ENCODE measurements at regions not wholly inside any gene's neighbourhood (a gene's known extent, or its start where the extent isn't known, plus 50 kb on each side); places are given as distances from the start of the nearest gene placed in this dataset.
A peak's percentile ranks its signal among the peaks of the same experiment; 100 is the strongest.

DNA sequence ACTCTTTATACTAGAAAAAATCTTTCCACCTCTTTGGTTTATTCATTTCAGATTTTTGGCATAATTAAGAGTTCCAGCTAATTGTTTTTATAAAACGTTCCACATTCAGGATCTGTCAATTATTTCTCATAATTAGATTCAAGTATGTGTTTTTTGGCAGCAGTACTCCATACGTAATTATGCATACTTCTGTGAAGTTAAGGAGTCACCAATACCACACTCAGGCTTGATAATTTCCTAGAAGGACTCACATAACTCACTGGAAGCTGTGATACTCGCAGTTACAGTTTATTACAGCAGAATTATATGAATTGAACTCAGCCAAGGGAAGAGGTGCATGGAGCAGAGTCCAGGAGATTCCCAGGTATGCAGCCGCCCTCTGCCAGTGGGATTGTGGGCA is 290.5 kb upstream of the AKR1E2 start:
- no peak overlapping the region for H3K4me3 ChIP-seq (ENCODE audit: low read depth, low read length)
- DNase-seq (ENCODE audit: low read depth) = peak; percentile 43
- TF ChIP-seq, protein P1, sequence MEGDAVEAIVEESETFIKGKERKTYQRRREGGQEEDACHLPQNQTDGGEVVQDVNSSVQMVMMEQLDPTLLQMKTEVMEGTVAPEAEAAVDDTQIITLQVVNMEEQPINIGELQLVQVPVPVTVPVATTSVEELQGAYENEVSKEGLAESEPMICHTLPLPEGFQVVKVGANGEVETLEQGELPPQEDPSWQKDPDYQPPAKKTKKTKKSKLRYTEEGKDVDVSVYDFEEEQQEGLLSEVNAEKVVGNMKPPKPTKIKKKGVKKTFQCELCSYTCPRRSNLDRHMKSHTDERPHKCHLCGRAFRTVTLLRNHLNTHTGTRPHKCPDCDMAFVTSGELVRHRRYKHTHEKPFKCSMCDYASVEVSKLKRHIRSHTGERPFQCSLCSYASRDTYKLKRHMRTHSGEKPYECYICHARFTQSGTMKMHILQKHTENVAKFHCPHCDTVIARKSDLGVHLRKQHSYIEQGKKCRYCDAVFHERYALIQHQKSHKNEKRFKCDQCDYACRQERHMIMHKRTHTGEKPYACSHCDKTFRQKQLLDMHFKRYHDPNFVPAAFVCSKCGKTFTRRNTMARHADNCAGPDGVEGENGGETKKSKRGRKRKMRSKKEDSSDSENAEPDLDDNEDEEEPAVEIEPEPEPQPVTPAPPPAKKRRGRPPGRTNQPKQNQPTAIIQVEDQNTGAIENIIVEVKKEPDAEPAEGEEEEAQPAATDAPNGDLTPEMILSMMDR (conservative IDR thresholded peaks at IDR 0.05; ENCODE audit: low read depth, low read length) = no peak

DNA sequence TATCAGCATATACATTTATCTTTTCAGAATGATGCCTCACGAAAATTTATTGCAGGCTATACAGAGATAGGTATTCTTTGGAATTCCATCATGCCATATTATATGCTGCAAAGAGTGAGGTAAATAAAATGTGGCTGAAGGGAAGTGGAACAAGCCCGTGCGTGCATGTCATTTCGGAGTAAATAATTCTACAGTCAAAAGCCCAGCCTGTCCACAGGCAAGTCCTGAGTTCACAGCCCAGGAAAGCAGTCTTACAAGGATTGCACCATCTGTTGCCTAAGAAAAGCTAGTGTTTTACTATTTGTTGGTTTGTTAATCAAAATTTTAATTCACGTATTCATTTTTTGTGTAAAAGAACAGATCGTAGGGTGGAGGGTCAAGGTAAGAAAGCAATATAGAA is 292.4 kb upstream of the AKR1E2 start:
- no peak for DNase-seq (ENCODE audit: low read depth)
- no peak overlapping the region for H3K4me3 ChIP-seq (ENCODE audit: low read depth, low read length)

GRCh38 chr10:4532976-4533375 is 293.0 kb upstream of the AKR1E2 start:
- no peak for DNase-seq (ENCODE audit: low read depth)
- TF ChIP-seq, protein P1 (conservative IDR thresholded peaks at IDR 0.05; ENCODE audit: low read depth, low read length) = no peak
- no peak overlapping the region for H3K4me3 ChIP-seq (ENCODE audit: low read depth, low read length)

More for the DNA sequence above, 292.4 kb upstream of the AKR1E2 start:
- TF ChIP-seq, protein P1 (conservative IDR thresholded peaks at IDR 0.05; ENCODE audit: low read depth, low read length) = no peak

GRCh38 chr10:4532467-4532866 is 293.5 kb upstream of the AKR1E2 start:
- no peak overlapping the region for H3K4me3 ChIP-seq (ENCODE audit: low read depth, low read length)
- DNase-seq (ENCODE audit: low read depth) = no peak
- TF ChIP-seq, protein P1 (conservative IDR thresholded peaks at IDR 0.05; ENCODE audit: low read depth, low read length) = no peak

GRCh38 chr10:4532011-4532410 is 294.0 kb upstream of the AKR1E2 start:
- no peak for DNase-seq (ENCODE audit: low read depth)
- no peak overlapping the region for H3K4me3 ChIP-seq (ENCODE audit: low read depth, low read length)
- TF ChIP-seq, protein P1 (conservative IDR thresholded peaks at IDR 0.05; ENCODE audit: low read depth, low read length) = no peak

GRCh38 chr10:4529266-4529665 is 296.7 kb upstream of the AKR1E2 start:
- DNase-seq (ENCODE audit: low read depth) = no peak
- TF ChIP-seq, protein P1 (conservative IDR thresholded peaks at IDR 0.05; ENCODE audit: low read depth, low read length) = no peak
- H3K4me3 ChIP-seq (ENCODE audit: low read depth, low read length) = no peak overlapping the region

DNA sequence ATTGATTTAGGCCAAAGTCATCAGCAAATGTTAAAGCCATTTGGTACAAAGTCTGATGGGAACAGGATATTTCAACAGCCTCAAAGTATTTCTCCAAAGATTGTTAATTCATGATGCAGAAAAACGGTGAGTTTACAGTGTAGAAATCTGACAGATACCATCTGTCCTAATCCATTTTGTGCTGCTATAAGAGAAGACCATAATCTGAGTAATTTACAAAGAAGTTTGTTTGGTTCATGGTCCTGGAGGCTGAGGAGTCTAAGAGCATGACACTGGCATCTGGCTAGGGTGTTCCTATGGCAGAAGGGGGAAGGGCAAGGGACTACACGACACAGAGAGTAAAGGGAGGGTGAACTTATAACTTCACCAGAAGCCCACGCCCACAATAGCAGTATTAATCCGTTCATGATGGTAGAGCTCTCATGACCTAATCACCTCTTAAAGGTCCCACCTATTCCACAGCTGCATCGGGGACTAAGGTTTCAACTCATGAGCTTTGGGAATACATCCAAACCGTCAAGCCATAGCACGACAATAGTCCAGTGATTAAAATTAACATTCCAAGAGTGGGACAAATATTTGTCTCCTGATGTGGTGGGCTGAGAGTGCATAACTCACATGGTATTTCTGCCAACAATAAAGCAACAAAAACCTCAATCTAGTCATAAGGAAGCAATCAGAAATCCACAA is 298.6 kb upstream of the AKR1E2 start:
- TF ChIP-seq, protein P1 (conservative IDR thresholded peaks at IDR 0.05; ENCODE audit: low read depth, low read length) = no peak
- H3K4me3 ChIP-seq (ENCODE audit: low read depth, low read length) = no peak overlapping the region
- no peak for DNase-seq (ENCODE audit: low read depth)
